K562 (cell line): ENCODE measurements at regions not wholly inside any gene's neighbourhood (a gene's known extent, or its start where the extent isn't known, plus 50 kb on each side); places are given as distances from the start of the nearest gene placed in this dataset.

Experiments used
- ATAC-seq: fragments of 200-7000 bp; cut with Tn5 transposase; 3 replicates; pipeline ENCODE4 v1.9.1; 2020; ENCODE audit warnings: moderate library complexity
- BruUV-seq: library from RNA; stranded (reverse); fragments of 400-500 nt; replicated peaks from 2 replicates; lab custom pipeline; 2021; lab: Mats Ljungman, UMichigan
- CTCF ChIA-PET: fragments of 300-600 bp; formaldehyde crosslinking; extraction: SDS; loops from one replicate; lab custom pipeline; 2021; ENCODE audit warnings: low intra/inter-chr PET ratio; lab: Yijun Ruan, JAX
- POLR2A ChIA-PET: fragments of 300-600, 350-650 bp; sonication (Branson Sonifier 250); formaldehyde crosslinking; extraction: SDS; loops from one replicate; lab custom pipeline; 2021; ENCODE audit warnings: antibody characterized with exemption, inconsistent platforms; lab: Yijun Ruan, JAX
- DNase-seq, 4 experiments: peaks; one replicate each; pipeline versions ENCODE4 v3.0.0 to v3.0.0-alpha.2; 2011 to 2018; ENCODE audit warnings: low spot score in 3 of 4, mixed read lengths in 3 of 4; ENCODE audit errors: extremely low read depth in 1 of 4
- FAIRE-seq: peaks from 2 replicates; lab custom pipeline; 2011; peaks lifted over from hg19 to GRCh38; lab: Jason Lieb, UNC
- H2AFZ ChIP-seq: 2 replicates; pipeline ENCODE4 v1.6.0; 2011; ENCODE audit warnings: low read depth, low read length, control low read depth, inconsistent platforms
- H3K27ac ChIP-seq: fragments of 200-600 bp; 3 replicates; pipeline ENCODE4 v1.8.0; 2011; ENCODE audit warnings: low read depth, mild to moderate bottlenecking, control low read depth, inconsistent platforms, low read length, moderate library complexity, mixed read lengths; ENCODE audit errors: extremely low read depth
- H3K27me3 ChIP-seq, 2 experiments: fragments of 300-600 bp in 1 of 2; 2 replicates in 1 of 2; 3 replicates in 1 of 2; pipeline versions ENCODE4 v1.6.0 to v1.8.0; 2011; ENCODE audit warnings: inconsistent platforms in 2 of 2, low read length in 2 of 2, mild to moderate bottlenecking in 1 of 2, mixed read lengths in 1 of 2, moderate library complexity in 1 of 2; ENCODE audit not compliant: control insufficient read depth in 2 of 2, insufficient read depth in 2 of 2
- H3K36me3 ChIP-seq: fragments of 300-600 bp; 3 replicates; pipeline ENCODE4 v1.8.0; 2011; ENCODE audit warnings: mild to moderate bottlenecking, low read length, inconsistent platforms; ENCODE audit not compliant: control insufficient read depth, insufficient read depth
- H3K4me1 ChIP-seq, 2 experiments: fragments of 200-600 bp in 1 of 2; replicated peaks in 1 of 2; 2 replicates in 1 of 2; 3 replicates in 1 of 2; pipeline versions ENCODE4 v1.5.1 to v1.8.0; 2011; ENCODE audit warnings: inconsistent platforms in 2 of 2, low read length in 2 of 2, mild to moderate bottlenecking in 1 of 2, mixed read lengths in 1 of 2, moderate library complexity in 1 of 2; ENCODE audit not compliant: control insufficient read depth in 2 of 2, insufficient read depth in 2 of 2
- H3K4me2 ChIP-seq: 2 replicates; pipeline ENCODE4 v1.6.1; 2011; ENCODE audit warnings: low read length, control low read depth, inconsistent platforms, mixed read lengths; ENCODE audit not compliant: insufficient read depth
- H3K4me3 ChIP-seq: fragments of 200-600 bp; sonication (generic), shearing (Covaris generic); 2 replicates; pipeline ENCODE4 v1.5.1; 2016; ENCODE audit warnings: control low read depth, inconsistent platforms
- H3K79me2 ChIP-seq: fragments of 200-600 bp; 3 replicates; pipeline ENCODE4 v1.8.0; 2011; ENCODE audit warnings: low read length, inconsistent platforms; ENCODE audit not compliant: control insufficient read depth, insufficient read depth
- H3K9ac ChIP-seq, 2 experiments: 2 replicates each; pipeline versions ENCODE4 v1.6.0 to v1.6.1; 2011; ENCODE audit warnings: low read depth in 2 of 2, low read length in 2 of 2, control low read depth in 1 of 2, inconsistent platforms in 1 of 2, mild to moderate bottlenecking in 1 of 2, mixed read lengths in 1 of 2; ENCODE audit not compliant: insufficient read depth in 1 of 2
- H3K9me1 ChIP-seq: one replicate; pipeline ENCODE4 v1.6.0; 2011; ENCODE audit warnings: inconsistent platforms, mild to moderate bottlenecking, low read length, moderate library complexity; ENCODE audit not compliant: control insufficient read depth, insufficient read depth
- H3K9me3 ChIP-seq: replicated peaks from 2 replicates; pipeline ENCODE4 v1.5.1; 2011; ENCODE audit warnings: low read depth, low read length, inconsistent platforms; ENCODE audit not compliant: control insufficient read depth, insufficient read depth
- H4K20me1 ChIP-seq: replicated peaks from 2 replicates; pipeline ENCODE4 v1.6.1; 2011; ENCODE audit warnings: low read length, inconsistent platforms, mixed read lengths; ENCODE audit not compliant: control insufficient read depth, insufficient read depth
- RBM25 ChIP-seq: fragments of 200-400 bp; formaldehyde crosslinking; IDR thresholded peaks from 2 replicates; pipeline ENCODE4 v1.6.1; 2018; ENCODE audit warnings: low read length, low read depth, moderate library complexity; ENCODE audit not compliant: severe bottlenecking
- RFX7 ChIP-seq: fragments of 250-450 bp; sonication (Bioruptor Pico); IDR thresholded peaks from 2 replicates; pipeline ENCODE4 v1.5.1; 2021; ENCODE audit warnings: mild to moderate bottlenecking
- ZNF124 ChIP-seq: sonication (generic); formaldehyde crosslinking; IDR thresholded peaks from 2 replicates; pipeline ENCODE4 v1.8.1; 2022; ENCODE audit warnings: missing genetic modification reagents
- ZNF23 ChIP-seq: fragments of 250-450 bp; sonication (Bioruptor Pico); IDR thresholded peaks from 2 replicates; pipeline ENCODE4 v1.4.0; 2020; ENCODE audit warnings: mild to moderate bottlenecking
- WGBS: fragments of 100-300 bp; shearing (Covaris generic); methylation state at CpG from one replicate; pipeline ENCODE4 v1.1.6; 2016; ENCODE audit warnings: low coverage, mixed read lengths; ENCODE audit not compliant: insufficient coverage; ENCODE audit errors: missing lambda C conversion rate; 5-methylcytosine and 5-hydroxymethylcytosine counted together
- in situ Hi-C: fragments of 300-500 bp; cut with MboI; formaldehyde crosslinking; loops from 4 replicates; pipeline ENCODE4 v1.15.0; 2018; ENCODE audit warnings: inconsistent platforms, mixed read lengths
- intact Hi-C: fragments of 100-400 bp; cut with micrococcal nuclease; formaldehyde crosslinking; loops from 2 replicates; pipeline ENCODE4 v1.14.2; 2022
- TF ChIP-seq, protein P1 (sequence below): fragments of 450-650 bp; IDR thresholded peaks from 2 replicates; pipeline ENCODE4 v1.6.1; 2018; ENCODE audit warnings: mild to moderate bottlenecking, low read depth; ENCODE audit not compliant: partially characterized antibody

DNA sequence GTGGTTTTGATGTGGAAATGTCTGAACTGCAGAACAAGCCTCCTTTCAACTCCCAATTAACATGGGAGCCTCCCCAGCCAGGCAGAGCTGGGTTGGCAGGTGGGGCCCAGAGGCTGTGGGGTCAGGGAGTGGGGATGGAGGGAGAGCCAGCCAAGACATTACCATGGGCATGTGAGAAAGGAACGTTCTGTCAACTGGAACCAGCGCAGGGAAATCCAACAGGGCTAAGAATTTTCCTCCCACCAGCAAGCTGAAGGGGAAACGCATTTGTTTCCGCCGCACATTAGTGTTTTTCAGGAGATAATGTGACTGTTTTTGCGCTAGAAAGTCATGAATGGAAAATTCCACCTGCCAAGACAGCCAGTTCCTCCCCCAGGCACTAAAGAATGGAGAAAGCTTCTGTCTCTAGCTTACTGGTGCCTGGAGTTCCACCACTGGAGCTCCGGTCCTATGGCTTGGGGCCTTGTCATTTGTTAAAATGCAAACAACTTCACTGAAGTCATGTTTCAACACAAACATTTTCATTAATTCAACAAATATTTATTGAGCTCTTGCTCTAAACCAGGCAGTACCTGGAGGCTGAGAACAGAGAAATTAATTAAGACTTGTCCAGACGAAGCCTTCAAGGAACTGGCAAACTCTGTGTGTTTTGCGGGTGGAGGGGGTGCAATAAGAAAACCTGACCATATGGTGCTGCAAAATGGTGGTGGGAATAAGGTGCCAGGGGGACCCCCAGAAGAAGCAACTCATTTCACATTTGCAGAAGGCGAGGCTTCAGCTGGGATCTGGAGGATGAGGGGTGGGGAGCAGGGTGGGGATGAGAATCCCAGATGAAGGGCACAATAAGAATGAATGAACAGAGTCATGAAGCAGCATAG is 305.1 kb downstream of the MATN1 start (continued):
- TF ChIP-seq RFX7: no peak
- TF ChIP-seq ZNF124 (CRISPR knock-in tag): no peak

DNA sequence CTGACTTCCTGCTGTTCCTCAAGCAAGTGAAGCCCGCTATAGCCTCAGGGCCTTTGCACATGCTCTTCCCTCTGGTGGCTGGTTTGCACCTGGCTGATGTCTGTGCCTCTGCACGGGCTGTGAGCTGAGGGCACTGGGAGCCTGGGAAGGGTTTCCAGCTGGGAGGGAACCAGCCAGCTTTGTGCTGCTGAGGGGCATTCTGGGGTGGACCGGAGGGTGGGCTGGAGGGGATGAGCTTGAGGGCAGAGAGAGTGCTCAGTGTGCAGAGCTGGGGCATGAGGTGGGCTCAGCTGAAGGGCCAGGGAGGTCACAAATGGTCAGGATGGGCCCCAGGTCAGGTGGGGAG is 305.7 kb downstream of the MATN1 start:
- ATAC-seq: no peak

More for the DNA sequence above, 305.7 kb downstream of the MATN1 start:
- Histone ChIP-seq H2AFZ (no peak overlapping the region), H3K9me3 (no peaks in the 10 kb centered on the region), H3K27ac (no peak overlapping the region), H3K4me3 (no peak overlapping the region), H3K4me1 (no peaks in the 10 kb centered on the region; a peak in 1 of 5 replicates), H3K4me2 (no peak overlapping the region), H3K9me1 (peaks cover 3% of the 10 kb centered on the region), H4K20me1 (0 out of 2 replicates have a peak, but pooled peaks cover 3% of the 10 kb centered on the region), H3K79me2 (no peaks in the 10 kb centered on the region), H3K9ac (no peak overlapping the region), H3K27me3 (peaks cover 2 to 31% of the 10 kb centered on the region in 2 experiments; a peak in 2 of 5 replicates), H3K36me3 (no peaks in the 10 kb centered on the region)
- intact Hi-C loops: no loop called here
- ChIA-PET POLR2A (interaction anchor here (0.9 kb wide), 1 partner anchor 54 kb away, joined by 3 read pairs; no protein-coding TSS in a partner anchor), CTCF (no interaction called here)
- TF ChIP-seq, protein P1, sequence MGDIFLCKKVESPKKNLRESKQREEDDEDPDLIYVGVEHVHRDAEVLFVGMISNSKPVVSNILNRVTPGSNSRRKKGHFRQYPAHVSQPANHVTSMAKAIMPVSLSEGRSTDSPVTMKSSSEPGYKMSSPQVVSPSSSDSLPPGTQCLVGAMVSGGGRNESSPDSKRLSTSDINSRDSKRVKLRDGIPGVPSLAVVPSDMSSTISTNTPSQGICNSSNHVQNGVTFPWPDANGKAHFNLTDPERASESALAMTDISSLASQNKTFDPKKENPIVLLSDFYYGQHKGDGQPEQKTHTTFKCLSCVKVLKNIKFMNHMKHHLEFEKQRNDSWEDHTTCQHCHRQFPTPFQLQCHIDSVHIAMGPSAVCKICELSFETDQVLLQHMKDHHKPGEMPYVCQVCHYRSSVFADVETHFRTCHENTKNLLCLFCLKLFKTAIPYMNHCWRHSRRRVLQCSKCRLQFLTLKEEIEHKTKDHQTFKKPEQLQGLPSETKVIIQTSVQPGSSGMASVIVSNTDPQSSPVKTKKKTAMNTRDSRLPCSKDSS: no peak
- TF ChIP-seq RBM25 (peak; percentile 34), ZNF23 (CRISPR knock-in tag) (no peak)
- no TSS peak for BruUV-seq
- DNase-seq (no peak), FAIRE-seq (no peak)
- 9% methylated on average over 3 of the region's 3 CpGs for WGBS
- in situ Hi-C loops: no loop called here
